Sigmoid colon (tissue), 6 donors: ENCODE measurements at regions not wholly inside any gene's neighbourhood (a gene's known extent, or its start where the extent isn't known, plus 50 kb on each side); places are given as distances from the start of the nearest gene placed in this dataset.

Source experiments
- DNase-seq: peaks from one replicate; pipeline ENCODE4 v3.0.0-alpha.2; 2019
- H3K27ac ChIP-seq, 4 donors: fragments of 200-600 bp; sonication (generic); one replicate each; pipeline ENCODE4 v1.5.1; 2016 to 2019; ENCODE audit warnings: mild to moderate bottlenecking in 1 of 4
- H3K27me3 ChIP-seq, 3 donors: fragments of 200-600 bp; sonication (generic); one replicate each; pipeline ENCODE4 v1.5.1; 2019; ENCODE audit warnings: mild to moderate bottlenecking in 1 of 3
- H3K36me3 ChIP-seq, 4 donors: fragments of 200-600 bp; sonication (generic); one replicate each; pipeline ENCODE4 v1.5.1; 2016 to 2019
- H3K4me1 ChIP-seq, 4 donors: fragments of 200-600 bp; sonication (generic); one replicate each; pipeline ENCODE4 v1.5.1; 2017 to 2019
- H3K4me3 ChIP-seq, 4 donors: fragments of 200-600 bp; sonication (generic); one replicate each; pipeline ENCODE4 v1.5.1; 2017 to 2019; ENCODE audit warnings: mild to moderate bottlenecking in 2 of 4, moderate library complexity in 1 of 4
- H3K9me3 ChIP-seq, 4 donors: fragments of 200-600 bp in 3 of 4; sonication (generic) in 3 of 4; one replicate each; pipeline versions ENCODE4 v1.5.1 to v1.6.1; 2013 to 2019
- EP300 ChIP-seq, 4 donors: sonication (generic); formaldehyde crosslinking; IDR thresholded peaks; one replicate each; pipeline ENCODE4 v1.6.1; 2017; ENCODE audit warnings: antibody characterized with exemption in 4 of 4
- POLR2A ChIP-seq, 2 donors: fragments of 450-650 bp; IDR thresholded peaks; one replicate each; pipeline ENCODE4 v1.6.1; 2016; ENCODE audit warnings: antibody characterized with exemption in 2 of 2, mild to moderate bottlenecking in 2 of 2, moderate library complexity in 2 of 2
- POLR2AphosphoS5 ChIP-seq, 4 donors: sonication (generic); formaldehyde crosslinking; IDR thresholded peaks; one replicate each; pipeline ENCODE4 v1.6.1; 2017; ENCODE audit warnings: antibody characterized with exemption in 4 of 4
- whole genome bisulfite sequencing, 2 donors: extraction: QIAGEN DNeasy Blood & Tissue Kit; methylation state at CpG; one replicate each; pipeline ENCODE4 v1.1.7; 2013; 5-methylcytosine and 5-hydroxymethylcytosine counted together
- intact Hi-C: fragments of 100-400 bp; cut with DNase I; formaldehyde crosslinking; loops from one replicate; pipeline ENCODE4 v1.15.1; 2023
- TF ChIP-seq, protein P1 (sequence below), 4 experiments: fragments of 450-650 bp in 3 of 4; fragments of 200-600 bp in 1 of 4; IDR thresholded peaks; one replicate each; pipeline ENCODE4 v1.5.1; 2016 to 2019; ENCODE audit warnings: antibody characterized with exemption in 4 of 4, mild to moderate bottlenecking in 3 of 4, moderate library complexity in 2 of 4
- donor health status: healthy with polysubstance abuse.
- donor health status: healthy.

DNA sequence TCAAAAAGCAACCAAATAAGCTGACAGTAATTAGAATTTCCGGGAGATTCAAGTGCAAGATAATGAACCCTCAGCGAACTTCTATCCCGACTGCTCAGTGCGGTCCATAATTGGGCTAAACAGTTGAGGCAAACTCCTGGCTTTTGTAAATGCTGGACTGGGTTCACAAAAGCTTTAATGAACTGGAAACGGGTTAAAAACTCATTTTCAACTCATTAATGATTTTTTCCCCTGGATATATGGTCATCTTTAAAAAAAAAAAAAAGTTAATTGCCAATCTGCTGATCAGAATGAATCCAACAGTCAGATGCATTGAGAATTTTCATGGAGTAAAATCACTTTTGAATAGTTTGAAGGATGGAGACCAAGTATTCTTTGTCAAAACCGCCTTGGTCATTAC lies 79.5 kb upstream of the WWC1 start:
- no peaks in the 10 kb centered on the region for H3K27me3 ChIP-seq
- no peaks in the 10 kb centered on the region for H3K9me3 ChIP-seq
- H3K4me1 ChIP-seq = no peaks in the 10 kb centered on the region
- no peaks in the 10 kb centered on the region for H3K36me3 ChIP-seq
- TF ChIP-seq POLR2AphosphoS5 (IDR thresholded peaks at IDR 0.05) (no peak), EP300 (IDR thresholded peaks at IDR 0.05) (no peak)
- TF ChIP-seq, protein P1, sequence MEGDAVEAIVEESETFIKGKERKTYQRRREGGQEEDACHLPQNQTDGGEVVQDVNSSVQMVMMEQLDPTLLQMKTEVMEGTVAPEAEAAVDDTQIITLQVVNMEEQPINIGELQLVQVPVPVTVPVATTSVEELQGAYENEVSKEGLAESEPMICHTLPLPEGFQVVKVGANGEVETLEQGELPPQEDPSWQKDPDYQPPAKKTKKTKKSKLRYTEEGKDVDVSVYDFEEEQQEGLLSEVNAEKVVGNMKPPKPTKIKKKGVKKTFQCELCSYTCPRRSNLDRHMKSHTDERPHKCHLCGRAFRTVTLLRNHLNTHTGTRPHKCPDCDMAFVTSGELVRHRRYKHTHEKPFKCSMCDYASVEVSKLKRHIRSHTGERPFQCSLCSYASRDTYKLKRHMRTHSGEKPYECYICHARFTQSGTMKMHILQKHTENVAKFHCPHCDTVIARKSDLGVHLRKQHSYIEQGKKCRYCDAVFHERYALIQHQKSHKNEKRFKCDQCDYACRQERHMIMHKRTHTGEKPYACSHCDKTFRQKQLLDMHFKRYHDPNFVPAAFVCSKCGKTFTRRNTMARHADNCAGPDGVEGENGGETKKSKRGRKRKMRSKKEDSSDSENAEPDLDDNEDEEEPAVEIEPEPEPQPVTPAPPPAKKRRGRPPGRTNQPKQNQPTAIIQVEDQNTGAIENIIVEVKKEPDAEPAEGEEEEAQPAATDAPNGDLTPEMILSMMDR (IDR thresholded peaks at IDR 0.05) = no peak
- no peak for DNase-seq
- intact Hi-C loops = no loop called here
- H3K27ac ChIP-seq = no peak overlapping the region
- WGBS, 2 donors = 93% methylated on average over 6 of the region's 6 CpGs
- H3K4me3 ChIP-seq = no peak overlapping the region

DNA sequence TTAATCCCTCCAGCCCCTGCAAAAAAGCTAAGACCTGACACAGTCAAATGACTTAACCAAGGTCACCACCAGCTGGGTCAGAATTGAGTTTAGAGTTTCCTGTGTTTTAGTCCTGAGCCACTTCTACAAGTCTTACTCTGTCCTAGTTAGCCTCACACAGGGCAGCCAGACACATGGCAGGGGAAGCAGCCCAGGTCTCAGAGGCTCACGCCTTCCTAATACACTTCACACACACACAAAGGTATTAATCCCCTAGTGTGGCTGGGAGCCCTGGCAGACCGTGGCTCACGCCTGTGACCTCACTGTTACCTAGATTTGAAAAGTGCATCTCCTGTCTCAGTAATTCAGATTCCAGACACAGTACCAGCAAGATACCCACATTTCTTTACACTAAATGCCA lies 77.4 kb upstream of the WWC1 start:
- Histone ChIP-seq H3K4me3 (no peak overlapping the region), H3K36me3 (no peaks in the 10 kb centered on the region), H3K27ac (no peak overlapping the region), H3K9me3 (no peaks in the 10 kb centered on the region), H3K4me1 (peaks cover 0 to under 1% (median 0%) of the 10 kb centered on the region in 4 donors), H3K27me3 (no peaks in the 10 kb centered on the region)
- intact Hi-C loops = no loop called here
- 92 to 95% methylated on average over 3 of the region's 3 CpGs for WGBS, 2 donors
- no peak for TF ChIP-seq POLR2A (IDR thresholded peaks at IDR 0.05)
- TF ChIP-seq, protein P1 (IDR thresholded peaks at IDR 0.05) = no peak
- TF ChIP-seq EP300 (IDR thresholded peaks at IDR 0.05) = no peak
- no peak for TF ChIP-seq POLR2AphosphoS5 (IDR thresholded peaks at IDR 0.05)
- no peak for DNase-seq

DNA sequence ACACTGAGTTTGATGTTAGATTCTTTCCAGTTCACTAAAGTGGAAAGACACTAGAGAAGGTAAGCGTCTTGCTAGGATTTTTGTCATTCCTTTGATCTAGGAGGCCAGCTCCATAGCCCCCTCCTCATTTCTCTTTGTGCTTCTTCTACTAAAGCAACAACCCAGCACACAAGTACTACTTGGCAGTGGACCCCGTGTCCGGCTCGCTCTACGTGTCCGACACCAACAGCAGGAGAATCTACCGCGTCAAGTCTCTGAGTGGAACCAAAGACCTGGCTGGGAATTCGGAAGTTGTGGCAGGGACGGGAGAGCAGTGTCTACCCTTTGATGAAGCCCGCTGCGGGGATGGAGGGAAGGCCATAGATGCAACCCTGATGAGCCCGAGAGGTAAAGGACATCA lies 76.6 kb upstream of the WWC1 start:
- TF ChIP-seq POLR2AphosphoS5 (IDR thresholded peaks at IDR 0.05) (no peak), POLR2A (IDR thresholded peaks at IDR 0.05) (no peak)
- Histone ChIP-seq H3K9me3 (no peaks in the 10 kb centered on the region), H3K27me3 (no peaks in the 10 kb centered on the region), H3K36me3 (no peaks in the 10 kb centered on the region), H3K4me3 (no peak overlapping the region), H3K27ac (no peak overlapping the region), H3K4me1 (peaks cover 0 to 5% (median 0%) of the 10 kb centered on the region in 4 donors)
- intact Hi-C loops = loop anchor here (5.0 kb wide), 1 partner anchor 128 kb away; no protein-coding TSS in a partner anchor
- 95 to 97% methylated on average over 13 of the region's 13 CpGs for WGBS, 2 donors
- DNase-seq = no peak

DNA sequence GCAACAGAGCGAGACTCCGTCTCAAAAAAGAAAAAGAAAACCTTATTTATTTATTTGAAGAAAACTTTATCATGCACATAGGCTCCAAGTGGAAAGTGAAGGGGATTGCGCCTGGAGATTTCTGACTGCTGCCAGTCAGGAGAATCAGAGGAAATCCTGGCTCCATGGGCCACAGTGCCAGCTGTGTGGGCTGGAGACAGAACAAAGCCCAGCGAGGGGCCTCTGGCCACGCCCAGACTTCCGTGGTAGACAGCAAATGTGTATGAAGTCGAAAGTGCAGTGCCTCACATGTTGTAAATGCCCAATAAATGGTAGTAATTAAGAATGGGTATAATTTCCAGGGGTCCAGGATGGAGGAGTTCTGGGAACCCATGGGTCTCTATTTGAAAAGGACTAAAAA lies 75.8 kb upstream of the WWC1 start:
- WGBS, 2 donors = 52 to 69% methylated on average over 7 of the region's 7 CpGs

DNA sequence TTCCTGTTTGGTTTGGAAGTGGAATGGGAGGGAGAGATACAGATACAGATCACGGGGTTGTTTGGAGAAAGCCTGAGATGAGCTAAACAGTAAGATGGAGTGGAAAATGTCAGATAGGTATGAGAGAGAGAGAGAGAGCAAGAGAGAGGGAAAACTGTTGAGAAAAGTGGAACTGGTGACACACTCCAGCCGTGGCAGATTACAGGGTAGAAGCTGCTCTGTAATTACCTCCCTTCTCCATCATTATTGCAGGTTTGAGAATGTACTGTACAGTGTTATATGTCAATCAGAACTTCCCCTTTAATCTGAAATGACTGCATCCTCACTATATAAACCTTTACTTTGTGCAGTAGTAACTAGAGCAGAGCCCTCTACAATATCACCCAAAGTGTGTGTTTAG lies 74.5 kb upstream of the WWC1 start:
- TF ChIP-seq POLR2AphosphoS5 (IDR thresholded peaks at IDR 0.05) (no peak), POLR2A (IDR thresholded peaks at IDR 0.05) (no peak), EP300 (IDR thresholded peaks at IDR 0.05) (no peak)
- TF ChIP-seq, protein P1 (IDR thresholded peaks at IDR 0.05) = no peak
- DNase-seq = no peak
- Histone ChIP-seq H3K4me1 (peaks cover 0 to 5% (median 0%) of the 10 kb centered on the region in 4 donors), H3K27me3 (no peaks in the 10 kb centered on the region), H3K27ac (no peak overlapping the region), H3K9me3 (no peaks in the 10 kb centered on the region), H3K4me3 (no peak overlapping the region), H3K36me3 (no peaks in the 10 kb centered on the region)
- intact Hi-C loops = loop anchor here (5.0 kb wide), 1 partner anchor 130 kb away; no protein-coding TSS in a partner anchor
- WGBS, 2 donors = 11 to 42% methylated on average over 2 of the region's 2 CpGs

More for the DNA sequence above, 75.8 kb upstream of the WWC1 start:
- H3K4me1 ChIP-seq = peaks cover 0 to 5% (median 0%) of the 10 kb centered on the region in 4 donors
- DNase-seq = no peak
- TF ChIP-seq POLR2A (IDR thresholded peaks at IDR 0.05) (no peak), POLR2AphosphoS5 (IDR thresholded peaks at IDR 0.05) (no peak), EP300 (IDR thresholded peaks at IDR 0.05) (no peak)
- TF ChIP-seq, protein P1 (IDR thresholded peaks at IDR 0.05) = no peak
- H3K27ac ChIP-seq = no peak overlapping the region
- no peaks in the 10 kb centered on the region for H3K27me3 ChIP-seq
- H3K36me3 ChIP-seq = no peaks in the 10 kb centered on the region
- no peaks in the 10 kb centered on the region for H3K9me3 ChIP-seq
- intact Hi-C loops = loop anchor here (5.0 kb wide), 1 partner anchor 128 kb away; no protein-coding TSS in a partner anchor
- H3K4me3 ChIP-seq = no peak overlapping the region
